ENCODE measurements at regions not wholly inside any gene's neighbourhood (a gene's known extent, or its start where the extent isn't known, plus 50 kb on each side); places are given as distances from the start of the nearest gene placed in this dataset.

DNA sequence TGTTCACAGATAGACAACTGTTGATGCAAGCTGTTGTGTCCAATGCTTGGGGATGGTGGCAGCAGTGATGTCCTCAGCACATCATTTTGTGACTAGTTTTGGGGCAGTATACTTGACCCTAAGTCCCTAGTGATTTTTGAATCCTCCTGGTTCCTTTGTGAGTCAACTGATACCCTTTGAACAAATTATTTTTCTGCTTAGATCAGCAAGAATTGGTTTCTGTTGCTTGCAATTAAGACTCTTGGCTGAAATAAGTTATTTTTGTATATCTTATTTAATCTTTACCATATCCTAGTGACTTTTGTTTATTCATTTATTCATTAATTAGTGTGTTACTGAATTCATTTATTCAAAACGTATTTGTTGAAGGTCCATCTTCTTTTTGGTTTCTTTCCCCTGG is 392.0 kb upstream of the SGCD start:
- TF ChIP-seq ZC3H10 (CRISPR knock-in tag; IDR thresholded peaks at IDR 0.05) (no peak), CSDC2 (CRISPR knock-in tag; IDR thresholded peaks at IDR 0.05) (no peak), ARNTL (CRISPR knock-in tag; IDR thresholded peaks at IDR 0.05; ENCODE audit: borderline replicate concordance, low read depth) (no peak), ZNF70 (CRISPR knock-in tag; IDR thresholded peaks at IDR 0.05) (no peak), BACH2 (CRISPR knock-in tag; IDR thresholded peaks at IDR 0.05; ENCODE audit: borderline replicate concordance) (no peak), TOX (CRISPR knock-in tag; IDR thresholded peaks at IDR 0.05; ENCODE audit: borderline replicate concordance) (no peak)
- TF ChIP-seq, protein P1, sequence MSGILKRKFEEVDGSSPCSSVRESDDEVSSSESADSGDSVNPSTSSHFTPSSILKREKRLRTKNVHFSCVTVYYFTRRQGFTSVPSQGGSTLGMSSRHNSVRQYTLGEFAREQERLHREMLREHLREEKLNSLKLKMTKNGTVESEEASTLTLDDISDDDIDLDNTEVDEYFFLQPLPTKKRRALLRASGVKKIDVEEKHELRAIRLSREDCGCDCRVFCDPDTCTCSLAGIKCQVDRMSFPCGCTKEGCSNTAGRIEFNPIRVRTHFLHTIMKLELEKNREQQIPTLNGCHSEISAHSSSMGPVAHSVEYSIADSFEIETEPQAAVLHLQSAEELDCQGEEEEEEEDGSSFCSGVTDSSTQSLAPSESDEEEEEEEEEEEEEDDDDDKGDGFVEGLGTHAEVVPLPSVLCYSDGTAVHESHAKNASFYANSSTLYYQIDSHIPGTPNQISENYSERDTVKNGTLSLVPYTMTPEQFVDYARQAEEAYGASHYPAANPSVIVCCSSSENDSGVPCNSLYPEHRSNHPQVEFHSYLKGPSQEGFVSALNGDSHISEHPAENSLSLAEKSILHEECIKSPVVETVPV (CRISPR knock-in tag; IDR thresholded peaks at IDR 0.05): no peak
- TF ChIP-seq, protein P2, sequence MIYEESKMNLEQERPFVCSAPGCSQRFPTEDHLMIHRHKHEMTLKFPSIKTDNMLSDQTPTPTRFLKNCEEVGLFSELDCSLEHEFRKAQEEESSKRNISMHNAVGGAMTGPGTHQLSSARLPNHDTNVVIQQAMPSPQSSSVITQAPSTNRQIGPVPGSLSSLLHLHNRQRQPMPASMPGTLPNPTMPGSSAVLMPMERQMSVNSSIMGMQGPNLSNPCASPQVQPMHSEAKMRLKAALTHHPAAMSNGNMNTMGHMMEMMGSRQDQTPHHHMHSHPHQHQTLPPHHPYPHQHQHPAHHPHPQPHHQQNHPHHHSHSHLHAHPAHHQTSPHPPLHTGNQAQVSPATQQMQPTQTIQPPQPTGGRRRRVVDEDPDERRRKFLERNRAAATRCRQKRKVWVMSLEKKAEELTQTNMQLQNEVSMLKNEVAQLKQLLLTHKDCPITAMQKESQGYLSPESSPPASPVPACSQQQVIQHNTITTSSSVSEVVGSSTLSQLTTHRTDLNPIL (CRISPR knock-in tag; IDR thresholded peaks at IDR 0.05; ENCODE audit: low read depth): no peak
- ATAC-seq: no peak

DNA sequence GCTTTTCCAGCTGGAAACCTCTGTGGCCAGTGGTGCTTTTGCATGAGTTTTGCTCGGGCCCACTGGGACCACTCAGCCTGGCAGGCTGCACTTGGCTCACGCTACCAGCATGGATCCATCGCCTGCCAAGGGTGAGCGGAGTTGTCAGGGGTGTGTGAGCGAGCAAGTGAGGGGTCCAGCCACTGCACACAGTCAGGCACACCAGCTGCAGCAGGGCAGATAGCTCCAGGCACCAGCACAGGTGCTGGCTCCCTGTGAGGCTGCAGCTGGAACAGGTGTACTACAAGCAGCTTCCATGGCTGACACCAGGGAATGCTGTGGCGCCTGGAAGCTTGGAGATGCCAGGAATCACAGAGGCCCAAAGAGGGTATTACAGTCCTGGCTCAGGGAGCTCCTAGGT is 391.2 kb upstream of the SGCD start:
- ATAC-seq: no peak
- TF ChIP-seq, protein P2 (CRISPR knock-in tag; IDR thresholded peaks at IDR 0.05; ENCODE audit: low read depth): no peak

DNA sequence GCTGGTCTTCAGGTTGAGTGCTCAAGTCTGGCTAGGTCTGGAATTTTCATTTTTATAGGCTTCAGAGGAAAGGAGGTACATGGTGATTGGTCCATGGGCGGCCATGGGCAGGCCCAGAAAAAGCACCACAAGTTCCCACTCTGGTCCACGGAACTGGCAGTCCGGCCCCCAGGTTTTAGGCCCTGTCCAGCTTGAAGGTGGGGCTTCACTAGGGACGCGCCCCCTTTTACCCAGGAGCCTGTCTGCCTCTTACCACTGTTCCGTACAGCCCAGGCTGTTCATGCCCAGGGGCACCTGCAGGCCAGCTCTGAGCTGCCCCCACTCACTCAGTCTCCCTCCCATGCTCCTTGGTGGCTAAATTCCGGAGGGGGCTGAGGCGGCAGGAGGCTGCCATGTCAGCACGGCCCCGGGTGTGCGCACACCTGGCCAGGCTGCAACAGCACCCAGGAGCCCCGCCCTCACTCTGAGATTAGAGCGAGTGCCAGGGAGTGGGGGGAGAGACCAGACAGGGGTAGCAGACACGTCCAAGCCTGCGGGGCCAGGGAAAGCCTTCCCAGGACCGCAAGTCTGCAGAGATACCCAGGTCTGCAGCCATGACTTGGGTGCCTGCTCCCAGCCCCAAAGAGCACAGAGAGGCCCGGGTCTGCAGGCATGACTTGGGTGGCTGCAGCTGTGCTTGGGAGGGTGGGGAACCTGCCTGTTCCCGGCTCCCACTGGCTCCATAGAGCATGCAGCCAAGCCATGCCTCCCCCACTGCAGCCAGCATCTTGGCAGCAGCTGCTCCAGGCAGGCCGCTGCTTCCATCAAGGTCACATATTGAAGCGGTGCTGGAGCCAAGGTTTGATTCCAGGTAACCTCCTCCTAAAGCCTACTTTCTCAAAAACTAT is 390.2 kb upstream of the SGCD start:
- TF ChIP-seq SNAI2 (CRISPR knock-in tag; IDR thresholded peaks at IDR 0.05) (no peak), ZNF8 (CRISPR knock-in tag; IDR thresholded peaks at IDR 0.05) (no peak), RARB (CRISPR knock-in tag; IDR thresholded peaks at IDR 0.05) (no peak), ARNTL (CRISPR knock-in tag; IDR thresholded peaks at IDR 0.05; ENCODE audit: borderline replicate concordance, low read depth) (no peak), CSDC2 (CRISPR knock-in tag; IDR thresholded peaks at IDR 0.05) (no peak), BACH2 (CRISPR knock-in tag; IDR thresholded peaks at IDR 0.05; ENCODE audit: borderline replicate concordance) (no peak), ZC3H10 (CRISPR knock-in tag; IDR thresholded peaks at IDR 0.05) (no peak), ZFP30 (CRISPR knock-in tag; IDR thresholded peaks at IDR 0.05) (no peak), ISL1 (CRISPR knock-in tag; IDR thresholded peaks at IDR 0.05) (no peak), TOX (CRISPR knock-in tag; IDR thresholded peaks at IDR 0.05; ENCODE audit: borderline replicate concordance) (no peak), ZFP3 (CRISPR knock-in tag; IDR thresholded peaks at IDR 0.05) (no peak), ZNF565 (CRISPR knock-in tag; conservative IDR thresholded peaks at IDR 0.05; ENCODE audit: low read depth) (no peak), ZNF70 (CRISPR knock-in tag; IDR thresholded peaks at IDR 0.05) (no peak), OSR1 (CRISPR knock-in tag; IDR thresholded peaks at IDR 0.05) (no peak)
- TF ChIP-seq, protein P3, sequence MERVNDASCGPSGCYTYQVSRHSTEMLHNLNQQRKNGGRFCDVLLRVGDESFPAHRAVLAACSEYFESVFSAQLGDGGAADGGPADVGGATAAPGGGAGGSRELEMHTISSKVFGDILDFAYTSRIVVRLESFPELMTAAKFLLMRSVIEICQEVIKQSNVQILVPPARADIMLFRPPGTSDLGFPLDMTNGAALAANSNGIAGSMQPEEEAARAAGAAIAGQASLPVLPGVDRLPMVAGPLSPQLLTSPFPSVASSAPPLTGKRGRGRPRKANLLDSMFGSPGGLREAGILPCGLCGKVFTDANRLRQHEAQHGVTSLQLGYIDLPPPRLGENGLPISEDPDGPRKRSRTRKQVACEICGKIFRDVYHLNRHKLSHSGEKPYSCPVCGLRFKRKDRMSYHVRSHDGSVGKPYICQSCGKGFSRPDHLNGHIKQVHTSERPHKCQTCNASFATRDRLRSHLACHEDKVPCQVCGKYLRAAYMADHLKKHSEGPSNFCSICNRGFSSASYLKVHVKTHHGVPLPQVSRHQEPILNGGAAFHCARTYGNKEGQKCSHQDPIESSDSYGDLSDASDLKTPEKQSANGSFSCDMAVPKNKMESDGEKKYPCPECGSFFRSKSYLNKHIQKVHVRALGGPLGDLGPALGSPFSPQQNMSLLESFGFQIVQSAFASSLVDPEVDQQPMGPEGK (CRISPR knock-in tag; IDR thresholded peaks at IDR 0.05; ENCODE audit: borderline replicate concordance): no peak
- TF ChIP-seq, protein P1 (CRISPR knock-in tag; IDR thresholded peaks at IDR 0.05): no peak
- TF ChIP-seq, protein P4, sequence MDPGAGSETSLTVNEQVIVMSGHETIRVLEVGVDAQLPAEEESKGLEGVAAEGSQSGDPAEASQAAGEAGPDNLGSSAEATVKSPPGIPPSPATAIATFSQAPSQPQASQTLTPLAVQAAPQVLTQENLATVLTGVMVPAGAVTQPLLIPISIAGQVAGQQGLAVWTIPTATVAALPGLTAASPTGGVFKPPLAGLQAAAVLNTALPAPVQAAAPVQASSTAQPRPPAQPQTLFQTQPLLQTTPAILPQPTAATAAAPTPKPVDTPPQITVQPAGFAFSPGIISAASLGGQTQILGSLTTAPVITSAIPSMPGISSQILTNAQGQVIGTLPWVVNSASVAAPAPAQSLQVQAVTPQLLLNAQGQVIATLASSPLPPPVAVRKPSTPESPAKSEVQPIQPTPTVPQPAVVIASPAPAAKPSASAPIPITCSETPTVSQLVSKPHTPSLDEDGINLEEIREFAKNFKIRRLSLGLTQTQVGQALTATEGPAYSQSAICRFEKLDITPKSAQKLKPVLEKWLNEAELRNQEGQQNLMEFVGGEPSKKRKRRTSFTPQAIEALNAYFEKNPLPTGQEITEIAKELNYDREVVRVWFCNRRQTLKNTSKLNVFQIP (CRISPR knock-in tag; IDR thresholded peaks at IDR 0.05; ENCODE audit: borderline replicate concordance, low read depth): no peak
- TF ChIP-seq, protein P5, sequence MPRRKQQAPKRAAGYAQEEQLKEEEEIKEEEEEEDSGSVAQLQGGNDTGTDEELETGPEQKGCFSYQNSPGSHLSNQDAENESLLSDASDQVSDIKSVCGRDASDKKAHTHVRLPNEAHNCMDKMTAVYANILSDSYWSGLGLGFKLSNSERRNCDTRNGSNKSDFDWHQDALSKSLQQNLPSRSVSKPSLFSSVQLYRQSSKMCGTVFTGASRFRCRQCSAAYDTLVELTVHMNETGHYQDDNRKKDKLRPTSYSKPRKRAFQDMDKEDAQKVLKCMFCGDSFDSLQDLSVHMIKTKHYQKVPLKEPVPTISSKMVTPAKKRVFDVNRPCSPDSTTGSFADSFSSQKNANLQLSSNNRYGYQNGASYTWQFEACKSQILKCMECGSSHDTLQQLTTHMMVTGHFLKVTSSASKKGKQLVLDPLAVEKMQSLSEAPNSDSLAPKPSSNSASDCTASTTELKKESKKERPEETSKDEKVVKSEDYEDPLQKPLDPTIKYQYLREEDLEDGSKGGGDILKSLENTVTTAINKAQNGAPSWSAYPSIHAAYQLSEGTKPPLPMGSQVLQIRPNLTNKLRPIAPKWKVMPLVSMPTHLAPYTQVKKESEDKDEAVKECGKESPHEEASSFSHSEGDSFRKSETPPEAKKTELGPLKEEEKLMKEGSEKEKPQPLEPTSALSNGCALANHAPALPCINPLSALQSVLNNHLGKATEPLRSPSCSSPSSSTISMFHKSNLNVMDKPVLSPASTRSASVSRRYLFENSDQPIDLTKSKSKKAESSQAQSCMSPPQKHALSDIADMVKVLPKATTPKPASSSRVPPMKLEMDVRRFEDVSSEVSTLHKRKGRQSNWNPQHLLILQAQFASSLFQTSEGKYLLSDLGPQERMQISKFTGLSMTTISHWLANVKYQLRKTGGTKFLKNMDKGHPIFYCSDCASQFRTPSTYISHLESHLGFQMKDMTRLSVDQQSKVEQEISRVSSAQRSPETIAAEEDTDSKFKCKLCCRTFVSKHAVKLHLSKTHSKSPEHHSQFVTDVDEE (CRISPR knock-in tag; IDR thresholded peaks at IDR 0.05): no peak
- ATAC-seq: no peak

Measured in SK-N-SH treated with all-trans-retinoic acid at 6 μM for 48 hours (cell line).